ENCODE measurements at regions not wholly inside any gene's neighbourhood (a gene's known extent, or its start where the extent isn't known, plus 50 kb on each side); places are given as distances from the start of the nearest gene placed in this dataset.

- TF ChIP-seq CTCF (IDR thresholded peaks at IDR 0.05) (no peak), POLR2A (IDR thresholded peaks at IDR 0.05) (no peak)
Measured at GRCh38 chr2:175734686-175735085, 267.4 kb downstream of the LNPK start.

Data from uterus (tissue), 2 donors.